ENCODE measurements at regions not wholly inside any gene's neighbourhood (a gene's known extent, or its start where the extent isn't known, plus 50 kb on each side); places are given as distances from the start of the nearest gene placed in this dataset.

DNA sequence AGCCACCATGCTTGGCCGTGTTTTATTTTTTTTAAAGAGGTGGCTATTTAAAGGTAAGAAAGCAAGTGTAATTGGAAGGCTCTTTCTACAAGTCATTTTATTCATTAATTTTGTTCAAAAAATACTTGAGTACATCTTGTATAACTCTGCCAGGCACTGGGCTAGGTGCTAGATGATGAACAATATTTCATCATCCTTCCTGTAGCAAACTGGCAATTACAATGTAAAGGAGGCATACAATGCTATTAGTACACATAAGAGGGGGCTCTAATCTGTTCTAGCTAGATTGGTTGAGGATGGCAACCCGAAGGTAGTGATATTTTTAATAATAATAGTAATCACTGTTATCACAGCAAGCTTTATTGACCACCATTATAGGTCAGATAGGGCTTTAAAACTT, 215.5 kb upstream of the KLF14 start:
- TF ChIP-seq, protein P1, sequence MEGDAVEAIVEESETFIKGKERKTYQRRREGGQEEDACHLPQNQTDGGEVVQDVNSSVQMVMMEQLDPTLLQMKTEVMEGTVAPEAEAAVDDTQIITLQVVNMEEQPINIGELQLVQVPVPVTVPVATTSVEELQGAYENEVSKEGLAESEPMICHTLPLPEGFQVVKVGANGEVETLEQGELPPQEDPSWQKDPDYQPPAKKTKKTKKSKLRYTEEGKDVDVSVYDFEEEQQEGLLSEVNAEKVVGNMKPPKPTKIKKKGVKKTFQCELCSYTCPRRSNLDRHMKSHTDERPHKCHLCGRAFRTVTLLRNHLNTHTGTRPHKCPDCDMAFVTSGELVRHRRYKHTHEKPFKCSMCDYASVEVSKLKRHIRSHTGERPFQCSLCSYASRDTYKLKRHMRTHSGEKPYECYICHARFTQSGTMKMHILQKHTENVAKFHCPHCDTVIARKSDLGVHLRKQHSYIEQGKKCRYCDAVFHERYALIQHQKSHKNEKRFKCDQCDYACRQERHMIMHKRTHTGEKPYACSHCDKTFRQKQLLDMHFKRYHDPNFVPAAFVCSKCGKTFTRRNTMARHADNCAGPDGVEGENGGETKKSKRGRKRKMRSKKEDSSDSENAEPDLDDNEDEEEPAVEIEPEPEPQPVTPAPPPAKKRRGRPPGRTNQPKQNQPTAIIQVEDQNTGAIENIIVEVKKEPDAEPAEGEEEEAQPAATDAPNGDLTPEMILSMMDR (IDR thresholded peaks at IDR 0.05) = no peak
- no peak for TF ChIP-seq EZH2 (IDR thresholded peaks at IDR 0.05; ENCODE audit: borderline replicate concordance, insufficient read depth, low read depth, low read length, poor library complexity, severe bottlenecking)

All from B cell (primary cell).